Upper lobe of right lung (tissue), 1 donor: ENCODE measurements at regions not wholly inside any gene's neighbourhood (a gene's known extent, or its start where the extent isn't known, plus 50 kb on each side); places are given as distances from the start of the nearest gene placed in this dataset.

ENCODE experiments used
- ATAC-seq: fragments of 200-7000 bp; cut with Tn5 transposase; one replicate; pipeline ENCODE4 v1.9.1; 2020; ENCODE audit warnings: mild to moderate bottlenecking, moderate library complexity
- DNase-seq: peaks from one replicate; pipeline ENCODE4 v3.0.0-alpha.2; 2020
- H3K27ac ChIP-seq: fragments of 200-600 bp; one replicate; pipeline ENCODE4 v1.8.0; 2022
- H3K27me3 ChIP-seq: fragments of 200-600 bp; one replicate; pipeline ENCODE4 v1.8.0; 2022; ENCODE audit warnings: mild to moderate bottlenecking
- H3K36me3 ChIP-seq: fragments of 200-600 bp; one replicate; pipeline ENCODE4 v1.8.0; 2022
- H3K4me1 ChIP-seq: fragments of 200-600 bp; one replicate; pipeline ENCODE4 v1.8.0; 2022
- H3K4me3 ChIP-seq: fragments of 200-600 bp; one replicate; pipeline ENCODE4 v1.8.0; 2022; ENCODE audit warnings: mild to moderate bottlenecking
- H3K9me3 ChIP-seq: fragments of 200-600 bp; one replicate; pipeline ENCODE4 v1.8.0; 2022
- CTCF ChIP-seq: fragments of 200-600 bp; IDR thresholded peaks from one replicate; pipeline ENCODE4 v1.8.0; 2022; ENCODE audit warnings: antibody characterized with exemption
- intact Hi-C: fragments of 100-400 bp; cut with DNase I; formaldehyde crosslinking; loops from one replicate; pipeline ENCODE4 v1.11.0; 2022
- donor health status: DM: no; HTN: yes; CAD: no; lungs with severe emphysema.

GRCh38 chr6:117118490-117118889 lies 146.9 kb upstream of the VGLL2 start:
- H3K9me3 ChIP-seq: no peaks in the 10 kb centered on the region
- H3K36me3 ChIP-seq: no peaks in the 10 kb centered on the region
- H3K4me1 ChIP-seq: no peaks in the 10 kb centered on the region
- H3K27ac ChIP-seq: no peak overlapping the region
- no peak for TF ChIP-seq CTCF
- no peaks in the 10 kb centered on the region for H3K27me3 ChIP-seq
- intact Hi-C loops: no loop called here
- DNase-seq (no peak), ATAC-seq (no peak)
- no peak overlapping the region for H3K4me3 ChIP-seq

- Histone ChIP-seq H3K36me3 (no peaks in the 10 kb centered on the region), H3K4me3 (no peak overlapping the region), H3K9me3 (peaks cover 4% of the 10 kb centered on the region), H3K27ac (no peak overlapping the region), H3K4me1 (no peaks in the 10 kb centered on the region), H3K27me3 (no peaks in the 10 kb centered on the region)
- intact Hi-C loops: no loop called here
- no peak for TF ChIP-seq CTCF
- no peak for DNase-seq
- ATAC-seq: no peak
Observed at GRCh38 chr6:117126213-117126612, 139.1 kb upstream of the VGLL2 start.

- no peak for TF ChIP-seq CTCF
- intact Hi-C loops: no loop called here
- Histone ChIP-seq H3K27me3 (no peaks in the 10 kb centered on the region), H3K27ac (no peak overlapping the region), H3K4me3 (no peak overlapping the region), H3K4me1 (no peaks in the 10 kb centered on the region), H3K36me3 (no peaks in the 10 kb centered on the region), H3K9me3 (peaks cover 4% of the 10 kb centered on the region)
- DNase-seq (no peak), ATAC-seq (no peak)
Observed at GRCh38 chr6:117128052-117128451, 137.3 kb upstream of the VGLL2 start.

GRCh38 chr6:117130125-117130524 lies 135.2 kb upstream of the VGLL2 start:
- intact Hi-C loops: no loop called here
- Histone ChIP-seq H3K4me3 (no peak overlapping the region), H3K36me3 (no peaks in the 10 kb centered on the region), H3K9me3 (peaks cover 4% of the 10 kb centered on the region), H3K4me1 (no peaks in the 10 kb centered on the region), H3K27me3 (no peaks in the 10 kb centered on the region), H3K27ac (no peak overlapping the region)
- TF ChIP-seq CTCF: no peak
- DNase-seq (no peak), ATAC-seq (no peak)

- H3K36me3 ChIP-seq: no peaks in the 10 kb centered on the region
- H3K4me3 ChIP-seq: no peak overlapping the region
- no peak for TF ChIP-seq CTCF
- ATAC-seq (no peak), DNase-seq (no peak)
- no peak overlapping the region for H3K27ac ChIP-seq
- intact Hi-C loops: no loop called here
- no peaks in the 10 kb centered on the region for H3K27me3 ChIP-seq
- H3K4me1 ChIP-seq: no peaks in the 10 kb centered on the region
- H3K9me3 ChIP-seq: no peaks in the 10 kb centered on the region
Observed at GRCh38 chr6:117136702-117137101, 128.7 kb upstream of the VGLL2 start.

GRCh38 chr6:117137711-117138110 lies 127.6 kb upstream of the VGLL2 start:
- Histone ChIP-seq H3K4me1 (no peaks in the 10 kb centered on the region), H3K9me3 (no peaks in the 10 kb centered on the region), H3K36me3 (no peaks in the 10 kb centered on the region), H3K4me3 (no peak overlapping the region), H3K27ac (no peak overlapping the region), H3K27me3 (no peaks in the 10 kb centered on the region)
- DNase-seq: no peak
- ATAC-seq: no peak
- intact Hi-C loops: no loop called here
- no peak for TF ChIP-seq CTCF
